GM21526 (cell line): ENCODE measurements at regions not wholly inside any gene's neighbourhood (a gene's known extent, or its start where the extent isn't known, plus 50 kb on each side); places are given as distances from the start of the nearest gene placed in this dataset.
"Not testable (repeated sequence)": the region's sequence is repeated elsewhere in the genome, so short reads cannot be mapped to it uniquely, and the experiment has no call there.

ENCODE experiments used
- ATAC-seq: cut with Tn5 transposase; IDR thresholded peaks from one replicate; pipeline ENCODE4 v1.9.1; 2021; ENCODE audit warnings: moderate library complexity; ENCODE audit not compliant: unreplicated experiment, low FRiP score

DNA sequence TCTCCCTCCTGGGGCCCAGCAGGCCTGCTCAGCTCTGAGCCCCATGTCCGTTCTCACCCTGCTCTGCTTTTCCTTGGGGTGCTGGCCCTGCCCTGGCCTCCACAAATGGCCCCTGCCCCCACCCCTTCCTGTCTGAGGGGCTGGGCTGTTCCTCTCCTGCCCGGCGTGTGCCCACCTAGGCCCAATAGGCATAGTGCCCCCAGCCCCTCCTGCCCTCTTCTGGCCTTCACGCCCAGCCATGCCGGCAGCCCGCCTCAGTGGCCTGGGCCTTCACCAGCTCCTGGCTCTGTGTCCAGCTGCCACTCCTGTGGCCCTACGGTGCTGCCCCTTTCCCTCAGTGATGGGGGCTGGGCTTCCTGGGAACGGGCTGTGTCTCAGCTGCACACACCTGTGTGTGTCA, 125.9 kb downstream of the TMEM121 start:
- not testable (repeated sequence) for ATAC-seq

DNA sequence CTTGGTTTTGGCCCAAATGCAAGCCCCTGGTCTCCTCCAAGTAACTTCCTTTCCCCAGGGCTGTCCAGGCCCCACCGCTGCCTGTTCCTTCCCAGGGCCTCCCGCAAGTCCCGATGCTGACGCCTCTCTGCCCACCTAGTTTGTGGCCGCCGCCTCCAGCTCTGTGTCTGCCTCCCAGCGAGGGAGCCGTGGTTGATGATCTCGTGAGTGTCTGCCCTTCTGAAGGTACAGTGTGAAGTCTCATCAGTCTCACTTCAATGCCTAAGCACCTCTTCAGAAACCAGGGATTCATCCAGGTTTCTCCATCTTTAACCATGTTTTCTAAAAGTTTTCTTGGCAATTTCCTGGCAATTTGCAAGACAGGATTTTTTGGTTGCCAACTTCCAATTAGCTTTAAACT, 127.5 kb downstream of the TMEM121 start:
- not testable (repeated sequence) for ATAC-seq

DNA sequence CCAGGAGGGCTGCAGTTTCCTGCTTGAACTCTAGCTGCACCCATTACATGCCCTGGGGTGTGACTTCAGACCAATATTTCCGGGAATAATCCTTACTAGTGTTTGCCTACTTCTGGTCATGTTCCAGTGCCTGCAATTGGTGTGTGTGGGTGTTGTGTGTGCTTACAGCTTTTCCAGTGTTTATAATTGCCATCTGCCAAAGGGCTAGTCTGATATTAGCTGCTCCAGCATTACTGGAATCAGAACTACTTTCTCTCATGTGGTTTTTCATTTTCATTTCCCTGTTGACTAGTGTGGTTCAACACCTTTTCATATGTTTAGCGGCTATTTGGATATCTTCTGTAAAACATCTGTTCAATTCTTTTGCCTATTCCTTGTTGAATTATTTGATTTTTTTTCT, 132.9 kb downstream of the TMEM121 start:
- not testable (repeated sequence) for ATAC-seq

DNA sequence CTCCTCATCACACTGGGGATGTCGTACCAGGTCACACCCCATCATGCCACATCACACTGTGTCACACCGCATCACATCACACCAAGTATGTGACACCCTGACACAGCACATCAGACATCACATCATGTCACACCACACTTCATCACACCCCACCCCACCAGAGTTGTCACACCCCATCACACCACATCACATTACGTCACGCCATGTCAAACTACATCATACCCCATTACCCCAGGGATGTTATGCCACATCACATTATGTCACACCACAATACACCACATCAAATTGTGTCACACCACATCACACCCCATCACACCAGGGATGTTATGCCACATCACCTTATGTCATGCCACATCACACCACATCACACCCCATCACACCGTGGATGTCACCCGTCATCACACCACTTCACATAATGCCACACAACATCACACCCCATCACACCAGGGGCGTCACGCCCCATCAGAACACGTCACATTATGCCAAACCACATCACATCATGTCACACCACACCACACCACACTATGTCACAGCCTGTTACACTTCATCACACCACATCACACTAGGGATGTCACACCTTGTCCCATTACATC, 133.6 kb downstream of the TMEM121 start:
- no peak for ATAC-seq

DNA sequence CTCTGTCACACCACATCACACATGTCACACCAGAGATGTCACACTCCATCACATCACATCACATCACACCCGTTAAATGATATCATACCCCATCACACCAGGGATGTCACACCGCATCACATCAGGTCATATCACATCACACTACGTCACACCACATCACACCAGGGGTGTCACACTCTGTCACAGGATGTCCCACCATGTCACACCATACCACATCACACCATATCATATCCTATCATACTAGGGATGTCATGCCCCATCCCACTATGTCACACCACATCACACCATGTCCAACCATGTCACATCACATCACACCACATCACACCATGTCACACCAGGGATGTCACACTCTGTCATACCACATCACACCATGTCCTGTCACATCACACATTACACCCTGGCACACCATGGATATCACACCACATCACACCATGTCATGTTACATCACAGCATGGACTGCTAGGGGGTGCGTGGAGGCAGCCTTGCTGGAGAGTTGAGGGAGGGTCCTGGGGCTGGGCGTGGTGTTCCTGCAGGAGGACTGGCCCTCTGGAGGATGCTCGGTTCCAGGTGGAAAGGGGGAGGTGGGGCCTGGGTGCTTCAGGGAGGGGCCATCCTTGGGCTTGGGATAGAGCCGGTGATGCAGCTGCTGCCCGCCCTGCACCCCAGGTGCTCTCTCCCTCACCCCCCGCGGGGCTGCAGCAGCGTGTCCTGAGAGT, 134.6 kb downstream of the TMEM121 start:
- no peak for ATAC-seq

DNA sequence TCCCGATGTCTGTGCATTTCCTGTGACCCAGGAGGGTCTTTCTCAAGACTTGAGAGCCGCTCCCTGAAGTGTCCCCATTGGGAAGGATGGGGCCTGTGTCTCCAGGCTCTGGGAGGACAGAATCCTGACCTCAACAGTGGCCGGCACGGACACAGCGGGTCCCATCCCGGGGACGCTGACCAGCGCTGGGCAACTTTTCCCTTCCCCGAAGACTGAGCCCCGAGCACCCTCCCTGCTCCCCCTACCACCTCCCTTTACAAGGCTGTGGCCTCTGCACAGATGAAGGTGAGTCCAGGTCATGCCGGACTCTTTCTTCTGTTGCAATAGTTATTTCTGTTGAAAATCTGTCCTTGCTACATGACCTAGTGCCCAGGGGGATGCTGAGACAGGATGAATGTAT, 135.7 kb downstream of the TMEM121 start:
- not testable (repeated sequence) for ATAC-seq

DNA sequence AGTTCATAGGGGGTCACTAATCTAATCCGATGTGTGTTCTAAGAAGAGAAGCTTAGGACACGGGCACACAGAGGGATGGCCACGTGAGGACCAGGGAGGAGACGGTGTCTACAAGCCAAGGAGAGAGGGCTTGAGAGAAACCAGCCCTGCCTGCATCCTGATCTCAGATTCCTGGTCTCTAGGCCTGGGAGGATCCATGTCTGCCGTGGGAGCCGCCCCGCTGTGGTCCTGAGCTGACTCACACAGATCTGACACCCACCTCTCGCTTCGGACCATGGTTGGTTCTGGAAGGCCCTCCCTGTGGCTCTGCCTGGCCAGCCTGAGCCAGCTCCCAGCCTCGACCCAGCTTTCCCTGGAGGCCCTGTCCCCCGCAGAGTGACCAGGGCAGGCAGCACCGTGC, 136.2 kb downstream of the TMEM121 start:
- ATAC-seq = not testable (repeated sequence)

DNA sequence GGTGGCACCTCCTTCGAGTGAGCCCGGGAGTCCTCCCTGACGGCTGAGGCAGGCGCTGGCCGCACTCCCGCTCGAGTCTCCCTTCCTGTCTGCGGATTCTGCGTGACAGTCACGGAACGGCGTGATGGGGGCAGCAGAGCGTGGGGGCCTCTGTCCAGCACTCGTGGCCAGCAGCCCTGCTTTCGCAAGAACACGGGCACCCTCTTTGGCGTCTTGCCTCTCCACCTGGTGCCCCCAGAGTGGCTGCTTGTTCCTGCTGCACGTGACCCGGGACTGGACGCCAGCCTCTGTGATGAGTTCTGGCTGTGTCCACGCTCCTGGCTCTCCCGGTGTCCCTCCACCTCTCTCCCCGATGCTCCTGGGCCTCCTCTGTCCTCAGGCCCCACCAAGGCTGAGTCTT, 136.9 kb downstream of the TMEM121 start:
- ATAC-seq = not testable (repeated sequence)

DNA sequence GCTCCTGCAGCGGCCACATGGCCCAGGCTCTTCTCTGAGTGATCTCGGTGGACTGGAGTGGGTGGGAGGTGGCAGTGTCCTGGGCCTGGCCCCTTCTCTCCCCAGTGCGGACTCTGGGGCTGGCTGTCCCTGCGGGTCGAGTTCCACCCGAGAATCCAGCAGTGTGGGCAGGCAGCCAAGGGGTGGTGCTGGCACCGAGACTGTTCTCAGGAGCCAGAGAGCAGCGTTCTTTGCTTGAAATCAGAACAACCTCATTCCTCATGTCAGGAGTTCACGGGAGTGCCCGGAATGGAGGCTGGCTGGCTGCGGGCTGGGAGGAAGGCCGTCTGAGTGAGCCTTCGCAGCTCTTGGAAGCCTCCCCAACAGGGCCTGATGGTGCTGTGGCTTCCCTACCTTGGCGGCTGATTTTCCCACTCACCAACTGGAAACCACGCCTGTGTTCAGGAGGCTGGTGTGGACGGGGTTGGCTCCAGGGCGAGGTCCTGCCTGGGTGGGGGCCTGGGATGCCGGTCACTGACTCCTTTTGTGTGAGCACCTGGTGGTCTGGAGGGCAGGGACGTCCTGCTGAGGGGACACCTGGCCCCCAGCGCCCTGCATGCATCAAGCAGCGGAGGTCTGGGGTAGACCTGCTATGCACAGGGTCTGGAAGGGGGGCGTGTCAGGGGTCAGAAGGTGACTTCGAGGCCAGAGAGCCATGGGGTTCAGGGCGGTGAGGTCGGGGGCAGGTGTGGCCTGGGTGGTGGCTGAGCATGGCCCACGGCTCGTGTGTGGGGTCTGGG, 137.6 kb downstream of the TMEM121 start:
- ATAC-seq = not testable (repeated sequence)

DNA sequence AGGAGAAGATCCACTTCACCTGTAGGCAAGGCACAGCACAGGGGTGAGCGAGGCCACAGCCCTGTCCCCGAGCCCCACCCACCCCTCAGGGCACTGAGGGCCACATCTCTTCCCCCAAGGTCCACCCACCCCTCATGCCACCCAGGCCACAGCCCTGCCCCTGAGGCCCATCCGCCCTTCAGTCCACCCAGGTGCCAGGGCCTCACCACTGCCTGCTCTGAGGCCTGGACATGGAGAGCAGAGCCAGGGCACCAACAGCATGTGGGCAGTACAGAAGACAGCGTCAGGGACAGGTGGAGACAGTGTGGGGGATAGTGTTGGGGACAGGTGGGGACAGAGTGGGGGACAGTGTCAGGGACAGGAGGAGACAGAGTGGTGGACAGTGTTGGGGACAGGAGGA, 138.3 kb downstream of the TMEM121 start:
- no peak for ATAC-seq

DNA sequence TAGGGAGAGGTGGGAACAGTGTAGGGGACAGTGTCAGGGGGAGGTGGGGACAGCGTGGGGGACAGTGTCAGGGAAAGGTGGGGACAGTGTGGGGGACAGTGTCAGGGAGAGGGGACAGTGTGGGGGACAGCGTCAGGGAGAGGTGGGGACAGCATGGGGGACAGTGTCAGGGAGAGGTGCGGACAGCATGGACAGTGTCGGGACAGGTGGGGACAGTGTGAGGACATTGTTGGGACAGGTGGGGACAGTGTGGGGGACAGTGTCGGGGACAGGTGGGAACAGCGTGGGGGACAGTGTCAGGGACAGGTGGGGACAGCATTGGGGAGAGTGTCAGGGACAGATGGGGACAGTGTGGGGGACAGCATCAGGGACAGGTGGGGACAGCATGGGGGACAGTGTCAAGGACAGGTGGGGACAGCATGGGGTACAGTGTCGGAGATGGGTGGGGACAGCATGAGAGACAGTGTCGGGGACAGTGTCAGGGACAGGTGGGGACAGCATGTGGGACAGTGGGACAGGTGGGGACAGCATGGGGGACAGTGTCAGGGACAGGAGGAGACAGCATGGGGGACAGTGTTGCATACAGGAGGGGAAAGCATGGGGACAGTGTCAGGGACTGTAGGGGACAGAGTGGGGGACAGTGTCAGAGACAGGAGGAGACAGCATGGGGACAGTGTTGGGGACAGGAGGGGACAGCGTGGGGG, 139.0 kb downstream of the TMEM121 start:
- ATAC-seq = no peak

DNA sequence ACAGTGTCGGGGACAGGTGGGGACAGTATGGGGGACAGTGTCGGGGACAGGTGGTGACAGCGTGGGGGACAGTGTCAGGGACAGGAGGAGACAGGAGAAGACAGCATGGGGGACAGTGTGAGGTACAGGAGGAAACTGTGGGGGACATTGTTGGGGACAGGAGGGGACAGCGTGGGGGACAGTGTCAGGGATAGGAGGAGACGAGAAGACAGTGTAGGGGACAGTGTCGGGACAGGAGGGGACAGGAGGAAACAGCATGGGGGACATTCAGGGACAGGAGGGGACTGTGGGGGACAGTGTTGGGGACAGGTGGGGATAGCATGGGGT, 139.5 kb downstream of the TMEM121 start:
- no peak for ATAC-seq

DNA sequence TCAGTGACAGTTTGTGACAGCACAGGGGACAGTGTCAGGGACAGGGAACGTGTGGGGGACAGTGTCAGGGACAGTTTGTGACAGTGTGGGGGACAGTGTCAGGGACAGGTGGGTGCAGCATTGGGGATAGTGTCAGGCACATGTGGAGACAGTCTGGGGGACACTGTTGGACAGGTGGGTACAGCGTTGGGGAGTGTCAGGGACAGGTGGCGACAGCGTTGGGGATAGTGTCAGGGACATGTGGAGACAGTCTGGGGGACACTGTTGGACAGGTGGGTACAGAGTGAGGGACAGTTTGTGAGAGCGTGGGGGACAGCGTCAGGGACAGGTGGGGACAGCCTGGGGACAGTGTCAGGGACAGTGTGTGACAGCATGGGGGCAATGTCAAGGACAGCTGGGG, 140.0 kb downstream of the TMEM121 start:
- ATAC-seq = no peak

DNA sequence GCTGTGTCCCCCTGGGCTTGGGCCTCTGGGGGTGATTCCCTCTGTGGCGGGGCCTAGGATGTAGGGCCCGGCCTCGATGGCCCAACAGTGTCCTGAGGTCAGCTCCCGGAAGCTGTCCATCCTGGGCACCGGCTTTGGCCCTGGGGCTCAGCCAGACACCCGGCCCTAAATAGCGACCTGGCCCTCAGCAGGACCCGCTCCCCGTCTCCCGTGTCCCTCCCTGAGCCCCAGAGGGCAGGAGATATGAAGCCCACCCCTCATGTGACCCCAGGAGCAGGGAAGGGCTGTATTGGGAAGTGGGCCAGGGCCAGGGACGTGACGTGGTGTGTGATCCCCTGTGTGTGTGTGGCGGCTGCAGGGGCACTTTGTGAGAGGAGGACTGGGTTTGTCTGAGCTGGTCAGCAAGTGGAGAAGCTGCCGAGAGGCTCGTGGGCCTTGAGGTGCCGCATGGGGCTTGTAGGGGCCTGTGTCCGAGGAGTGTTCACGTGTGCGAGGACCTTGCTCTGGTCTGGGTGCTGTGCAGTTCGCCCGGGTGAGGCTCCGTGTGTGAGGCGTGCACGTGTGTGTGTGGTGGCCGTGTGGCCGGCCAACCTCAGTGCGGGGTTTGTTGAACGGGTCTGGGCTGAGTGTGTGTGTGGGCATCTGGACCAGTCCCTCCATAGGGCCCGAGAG, 140.7 kb downstream of the TMEM121 start:
- not testable (repeated sequence) for ATAC-seq

DNA sequence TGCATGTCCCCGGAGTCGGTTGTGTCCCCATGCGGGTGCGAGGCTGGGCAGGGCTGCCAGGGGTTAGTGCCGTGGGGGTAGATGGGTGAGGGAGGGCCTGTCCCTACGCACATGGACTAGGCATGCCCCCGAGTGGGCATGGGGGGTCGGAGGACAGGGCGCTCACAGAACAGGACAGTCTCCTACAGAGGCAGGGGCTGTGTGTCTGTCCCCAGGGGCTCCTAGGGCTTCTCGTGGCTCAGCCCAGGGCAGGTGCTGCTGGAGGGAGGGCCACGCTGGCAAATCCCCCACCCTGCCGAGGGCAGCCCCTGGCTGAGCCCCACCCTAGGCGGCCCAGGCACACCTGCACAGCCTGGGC, 141.3 kb downstream of the TMEM121 start:
- not testable (repeated sequence) for ATAC-seq

DNA sequence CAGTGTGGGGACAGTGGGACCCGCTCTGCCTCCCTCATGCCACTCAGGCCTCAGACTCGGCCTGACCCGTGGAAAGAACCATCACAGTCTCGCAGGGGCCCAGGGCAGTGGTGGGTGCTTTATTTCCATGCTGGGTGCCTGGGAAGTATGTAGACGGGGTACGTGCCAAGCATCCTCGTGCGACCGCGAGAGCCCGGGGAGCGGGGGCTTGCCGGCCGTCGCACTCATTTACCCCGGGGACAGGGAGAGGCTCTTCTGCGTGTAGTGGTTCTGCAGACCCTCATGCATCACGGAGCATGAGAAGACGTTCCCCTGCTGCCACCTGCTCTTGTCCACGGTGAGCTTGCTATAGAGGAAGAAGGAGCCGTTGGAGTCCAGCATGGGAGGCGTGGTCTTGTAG, 141.6 kb downstream of the TMEM121 start:
- ATAC-seq = not testable (repeated sequence)

DNA sequence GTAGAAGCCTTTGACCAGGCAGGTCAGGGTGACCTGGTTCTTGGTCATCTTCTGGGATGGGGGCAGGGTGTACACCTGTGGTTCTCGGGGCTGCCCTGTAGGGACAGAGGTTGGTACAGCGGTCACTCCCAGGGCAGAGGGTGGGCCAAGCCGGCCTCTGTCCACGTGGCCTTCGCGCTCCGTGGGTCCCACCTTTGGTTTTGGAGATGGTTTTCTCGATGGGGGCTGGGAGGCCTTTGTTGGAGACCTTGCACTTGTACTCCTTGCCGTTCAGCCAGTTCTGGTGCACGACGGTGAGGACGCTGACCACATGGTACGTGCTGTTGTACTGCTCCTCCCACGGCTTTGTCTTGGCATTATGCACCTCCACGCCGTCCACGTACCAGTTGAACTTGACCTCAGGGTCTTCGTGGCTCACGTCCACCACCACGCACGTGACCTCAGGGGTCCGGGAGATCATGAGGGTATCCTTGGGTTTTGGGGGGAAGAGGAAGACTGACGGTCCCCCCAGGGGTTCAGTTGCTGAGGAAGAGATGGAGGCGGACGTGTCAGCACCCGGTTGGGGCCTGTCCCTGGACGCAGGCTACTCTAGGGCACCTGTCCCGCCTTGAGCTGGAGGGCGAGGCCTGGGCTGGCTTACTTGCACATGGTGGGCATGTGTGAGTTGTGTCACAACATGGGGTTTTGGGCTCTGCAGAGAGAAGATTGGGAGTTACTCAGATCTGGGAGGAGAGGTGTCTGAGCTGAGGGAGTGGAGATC, 142.3 kb downstream of the TMEM121 start:
- ATAC-seq = not testable (repeated sequence)

DNA sequence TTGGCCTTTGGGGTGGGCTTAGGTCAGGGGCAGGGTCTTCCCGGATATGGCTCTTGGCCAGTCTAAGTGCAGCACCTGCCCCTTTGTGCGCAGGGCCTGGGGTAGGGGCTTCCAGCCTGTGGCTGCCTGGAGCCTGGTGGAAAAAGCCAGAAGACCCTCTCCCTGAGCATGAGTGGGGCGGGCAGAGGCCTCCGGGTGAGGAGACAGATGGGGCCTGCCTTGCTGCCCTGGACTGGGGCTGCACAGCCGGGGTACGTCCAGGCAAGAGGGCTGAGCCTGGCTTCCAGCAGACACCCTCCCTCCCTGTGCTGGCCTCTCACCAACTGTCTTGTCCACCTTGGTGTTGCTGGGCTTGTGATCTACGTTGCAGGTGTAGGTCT, 142.8 kb downstream of the TMEM121 start:
- not testable (repeated sequence) for ATAC-seq

DNA sequence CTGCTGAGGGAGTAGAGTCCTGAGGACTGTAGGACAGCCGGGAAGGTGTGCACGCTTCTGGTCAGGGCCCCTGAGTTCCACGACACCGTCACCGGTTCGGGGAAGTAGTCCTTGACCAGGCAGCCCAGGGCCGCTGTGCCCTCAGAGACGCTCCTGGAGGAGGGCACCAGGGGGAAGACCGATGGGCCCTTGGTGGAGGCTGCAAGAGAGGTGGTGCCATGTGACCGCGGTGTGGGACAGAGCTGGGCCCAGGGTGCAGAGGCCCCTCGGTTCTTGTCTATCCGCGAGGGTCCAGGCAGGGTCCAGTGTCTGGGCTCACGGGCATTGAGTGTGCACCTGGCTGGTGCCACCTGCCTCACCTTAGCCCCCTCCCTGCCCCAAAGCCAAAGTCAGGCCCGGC, 143.3 kb downstream of the TMEM121 start:
- ATAC-seq = not testable (repeated sequence)
